ENCODE measurements at regions not wholly inside any gene's neighbourhood (a gene's known extent, or its start where the extent isn't known, plus 50 kb on each side); places are given as distances from the start of the nearest gene placed in this dataset.

- no peak overlapping the region for H3K4me3 ChIP-seq (ENCODE audit: low read depth, low read length)
- CTCF ChIA-PET = interaction anchor here (0.6 kb wide), 1 partner anchor 192 kb away, joined by 3 read pairs; no protein-coding TSS in a partner anchor
- no peak overlapping the region for H3K27ac ChIP-seq (ENCODE audit: extremely low read depth, low read depth, low read length)
- H3K9me3 ChIP-seq (ENCODE audit: control insufficient read depth, insufficient read depth, low read depth, low read length) = no peaks in the 10 kb centered on the region
- POLR2A ChIA-PET = no interaction called here
- H3K4me1 ChIP-seq (ENCODE audit: control insufficient read depth, insufficient read depth, low read length) = no peaks in the 10 kb centered on the region
- H3K36me3 ChIP-seq (ENCODE audit: control insufficient read depth in 2 of 2, insufficient read depth in 1 of 2, low read length in 2 of 2) = no peaks in the 10 kb centered on the region
- TF ChIP-seq PRDM10 (tag by site-specific recombination; IDR thresholded peaks at IDR 0.05) = peak; percentile 77
- no peak for TF ChIP-seq ZBTB1 (tag by site-specific recombination; IDR thresholded peaks at IDR 0.05)
These were observed 130.9 kb upstream of the GLI2 start for GRCh38 chr2:120604767-120605166.

GRCh38 chr2:120605231-120605935, 130.3 kb upstream of the GLI2 start:
- Histone ChIP-seq H3K36me3 (ENCODE audit: control insufficient read depth in 2 of 2, insufficient read depth in 1 of 2, low read length in 2 of 2) (no peaks in the 10 kb centered on the region), H3K4me1 (ENCODE audit: control insufficient read depth, insufficient read depth, low read length) (no peaks in the 10 kb centered on the region), H3K27ac (ENCODE audit: extremely low read depth, low read depth, low read length) (no peak overlapping the region), H3K9me3 (ENCODE audit: control insufficient read depth, insufficient read depth, low read depth, low read length) (no peaks in the 10 kb centered on the region), H3K4me3 (ENCODE audit: low read depth, low read length) (no peak overlapping the region)
- CTCF ChIA-PET = no interaction called here
- TF ChIP-seq PBX3 (CRISPR knock-in tag; IDR thresholded peaks at IDR 0.05) (no peak), ZBTB44 (tag by site-specific recombination; IDR thresholded peaks at IDR 0.05) (no peak), ZBTB6 (tag by site-specific recombination; IDR thresholded peaks at IDR 0.05) (no peak), OVOL3 (tag by site-specific recombination; IDR thresholded peaks at IDR 0.05) (no peak), ZNF19 (tag by site-specific recombination; IDR thresholded peaks at IDR 0.05; ENCODE audit: low read depth) (no peak)
- POLR2A ChIA-PET = interaction anchor here (0.5 kb wide), 1 partner anchor 79 kb away, joined by 6 read pairs; no protein-coding TSS in a partner anchor

GRCh38 chr2:120606280-120606679, 129.4 kb upstream of the GLI2 start:
- POLR2A ChIA-PET = no interaction called here
- H3K4me3 ChIP-seq (ENCODE audit: low read depth, low read length) = no peak overlapping the region
- no peak overlapping the region for H3K27ac ChIP-seq (ENCODE audit: extremely low read depth, low read depth, low read length)
- H3K9me3 ChIP-seq (ENCODE audit: control insufficient read depth, insufficient read depth, low read depth, low read length) = no peaks in the 10 kb centered on the region
- no peaks in the 10 kb centered on the region for H3K36me3 ChIP-seq (ENCODE audit: control insufficient read depth in 2 of 2, insufficient read depth in 1 of 2, low read length in 2 of 2)
- no peaks in the 10 kb centered on the region for H3K4me1 ChIP-seq (ENCODE audit: control insufficient read depth, insufficient read depth, low read length)
- CTCF ChIA-PET = no interaction called here
- no peak for TF ChIP-seq ZBTB20 (tag by site-specific recombination; IDR thresholded peaks at IDR 0.05)
- no peak for TF ChIP-seq ZNF501 (tag by site-specific recombination; IDR thresholded peaks at IDR 0.05)
- TF ChIP-seq ZNF596 (tag by site-specific recombination; IDR thresholded peaks at IDR 0.05) = no peak
- no peak for TF ChIP-seq IKZF3 (tag by site-specific recombination; IDR thresholded peaks at IDR 0.05)
- no peak for TF ChIP-seq ZNF174 (tag by site-specific recombination; IDR thresholded peaks at IDR 0.05)
- TF ChIP-seq BCL6B (tag by site-specific recombination; IDR thresholded peaks at IDR 0.05) = no peak
- TF ChIP-seq MEIS1 (CRISPR knock-in tag; IDR thresholded peaks at IDR 0.05; ENCODE audit: borderline replicate concordance) = no peak
- no peak for TF ChIP-seq KLF7 (tag by site-specific recombination; IDR thresholded peaks at IDR 0.05; ENCODE audit: borderline replicate concordance)
- no peak for TF ChIP-seq FEZF1 (tag by site-specific recombination; IDR thresholded peaks at IDR 0.05)
- no peak for TF ChIP-seq SETDB1 (IDR thresholded peaks at IDR 0.05; ENCODE audit: insufficient read length, low read length)
- TF ChIP-seq ZNF292 (tag by site-specific recombination; IDR thresholded peaks at IDR 0.05; ENCODE audit: borderline replicate concordance, low read depth) = no peak
- TF ChIP-seq ZBTB7A (tag by site-specific recombination; IDR thresholded peaks at IDR 0.05; ENCODE audit: low read depth) = no peak
